H9 (cell line): ENCODE measurements at regions not wholly inside any gene's neighbourhood (a gene's known extent, or its start where the extent isn't known, plus 50 kb on each side); places are given as distances from the start of the nearest gene placed in this dataset.
A peak's percentile ranks its signal among the peaks of the same experiment; 100 is the strongest.

Source experiments
- DNase-seq: peaks from one replicate; pipeline ENCODE4 v3.0.0-alpha.2; 2017
- H2AFZ ChIP-seq: one replicate; pipeline ENCODE4 v1.6.1; 2013; ENCODE audit warnings: mild to moderate bottlenecking, low read length, control low read depth, moderate library complexity
- H2AK5ac ChIP-seq: 2 replicates; pipeline ENCODE4 v1.6.1; 2013; ENCODE audit warnings: low read length, control low read depth, mixed read lengths; ENCODE audit not compliant: insufficient read length
- H2BK120ac ChIP-seq: one replicate; pipeline ENCODE4 v1.6.1; 2013; ENCODE audit warnings: low read depth, mild to moderate bottlenecking, low read length, control low read depth, inconsistent platforms; ENCODE audit not compliant: poor library complexity, severe bottlenecking
- H2BK12ac ChIP-seq: 2 replicates; pipeline ENCODE4 v1.6.1; 2013; ENCODE audit warnings: low read length, control low read depth, mixed read lengths, low read depth; ENCODE audit not compliant: insufficient read length
- H2BK15ac ChIP-seq: 2 replicates; pipeline ENCODE4 v1.6.1; 2013; ENCODE audit warnings: low read depth, low read length, control low read depth
- H2BK20ac ChIP-seq: one replicate; pipeline ENCODE4 v1.6.1; 2013; ENCODE audit warnings: low read depth, mild to moderate bottlenecking, low read length, control low read depth, inconsistent platforms; ENCODE audit not compliant: poor library complexity, severe bottlenecking
- H2BK5ac ChIP-seq: 2 replicates; pipeline ENCODE4 v1.6.1; 2013; ENCODE audit warnings: low read length, control low read depth, mixed read lengths; ENCODE audit not compliant: insufficient read length
- H3K14ac ChIP-seq: 2 replicates; pipeline ENCODE4 v1.6.1; 2013; ENCODE audit warnings: low read length, control low read depth; ENCODE audit not compliant: insufficient read depth
- H3K18ac ChIP-seq: 2 replicates; pipeline ENCODE4 v1.6.1; 2013; ENCODE audit warnings: low read depth, mild to moderate bottlenecking, mixed read lengths, low read length, control low read depth; ENCODE audit not compliant: insufficient read length
- H3K23ac ChIP-seq: 2 replicates; pipeline ENCODE4 v1.6.1; 2013; ENCODE audit warnings: low read length, control low read depth, mixed read lengths, low read depth; ENCODE audit not compliant: insufficient read length
- H3K23me2 ChIP-seq: 2 replicates; pipeline ENCODE4 v1.6.1; 2013; ENCODE audit warnings: low read depth, mild to moderate bottlenecking, mixed read lengths, low read length, control low read depth; ENCODE audit not compliant: insufficient read length, poor library complexity, severe bottlenecking
- H3K27ac ChIP-seq: 2 replicates; pipeline ENCODE4 v1.5.1; 2013; ENCODE audit warnings: low read length, control low read depth, mixed read lengths, low read depth; ENCODE audit not compliant: insufficient read length
- H3K27me3 ChIP-seq: 2 replicates; pipeline ENCODE4 v1.6.1; 2013; ENCODE audit warnings: low read length, control low read depth, inconsistent platforms; ENCODE audit not compliant: insufficient read depth
- H3K4ac ChIP-seq: 2 replicates; pipeline ENCODE4 v1.6.1; 2013; ENCODE audit warnings: low read depth, mild to moderate bottlenecking, control low read depth, inconsistent platforms, low read length, moderate library complexity
- H3K4me1 ChIP-seq: 2 replicates; pipeline ENCODE4 v1.6.1; 2013; ENCODE audit warnings: low read length, control low read depth, inconsistent platforms; ENCODE audit not compliant: insufficient read depth
- H3K4me2 ChIP-seq: 2 replicates; pipeline ENCODE4 v1.6.1; 2013; ENCODE audit warnings: low read length, control low read depth, mixed read lengths; ENCODE audit not compliant: insufficient read length, insufficient read depth
- H3K56ac ChIP-seq: 2 replicates; pipeline ENCODE4 v1.6.1; 2013; ENCODE audit warnings: low read depth, mild to moderate bottlenecking, mixed read lengths, low read length, control low read depth; ENCODE audit not compliant: insufficient read length
- H3K79me1 ChIP-seq: 2 replicates; pipeline ENCODE4 v1.6.1; 2013; ENCODE audit warnings: low read depth, mild to moderate bottlenecking, moderate library complexity, low read length, control low read depth, inconsistent platforms; ENCODE audit not compliant: insufficient read depth, poor library complexity, severe bottlenecking
- H3K79me2 ChIP-seq: 2 replicates; pipeline ENCODE4 v1.6.1; 2013; ENCODE audit warnings: low read length, control low read depth, inconsistent platforms; ENCODE audit not compliant: insufficient read depth
- H3K9ac ChIP-seq: 2 replicates; pipeline ENCODE4 v1.6.1; 2013; ENCODE audit warnings: low read length, control low read depth, mixed read lengths; ENCODE audit not compliant: insufficient read length; ENCODE audit errors: extremely low read depth
- H3K9me3 ChIP-seq: one replicate; pipeline ENCODE4 v1.6.1; 2013; ENCODE audit warnings: low read depth, low read length, inconsistent platforms; ENCODE audit not compliant: control insufficient read depth
- H3T11ph ChIP-seq: one replicate; pipeline ENCODE4 v1.6.1; 2013; ENCODE audit warnings: mild to moderate bottlenecking, low read length, control low read depth, inconsistent platforms
- H4K20me1 ChIP-seq: one replicate; pipeline ENCODE4 v1.6.1; 2013; ENCODE audit not compliant: control insufficient read depth, insufficient read length, insufficient read depth
- H4K5ac ChIP-seq: 2 replicates; pipeline ENCODE4 v1.6.1; 2013; ENCODE audit warnings: low read depth, mild to moderate bottlenecking, mixed read lengths, low read length, control low read depth; ENCODE audit not compliant: insufficient read length
- H4K8ac ChIP-seq: replicated peaks from 2 replicates; pipeline ENCODE4 v1.6.1; 2013; ENCODE audit warnings: low read length, control low read depth, mixed read lengths, low read depth; ENCODE audit not compliant: insufficient read length
- H4K91ac ChIP-seq: 2 replicates; pipeline ENCODE4 v1.6.1; 2013; ENCODE audit warnings: low read depth, mild to moderate bottlenecking, moderate library complexity, mixed read lengths, low read length, control low read depth; ENCODE audit not compliant: insufficient read length
- H3K27ac Mint-ChIP-seq, 3 experiments: 2 replicates in 2 of 3; 3 replicates in 1 of 3; pipeline ENCODE4 v1.8.0; 2020 to 2021; ENCODE audit warnings: mixed read lengths in 3 of 3, mild to moderate bottlenecking in 1 of 3, moderate library complexity in 1 of 3
- H3K27me3 Mint-ChIP-seq: 2 replicates; pipeline ENCODE4 v1.8.0; 2021; ENCODE audit warnings: low read depth, mild to moderate bottlenecking, moderate library complexity, mixed read lengths
- H3K36me3 Mint-ChIP-seq, 3 experiments: 2 replicates in 2 of 3; 3 replicates in 1 of 3; pipeline ENCODE4 v1.8.0; 2020 to 2021; ENCODE audit warnings: low read depth in 3 of 3, mixed read lengths in 3 of 3; ENCODE audit not compliant: insufficient read depth in 1 of 3
- H3K4me1 Mint-ChIP-seq, 2 experiments: 2 replicates each; pipeline ENCODE4 v1.8.0; 2020; ENCODE audit warnings: mixed read lengths in 2 of 2
- H3K4me3 Mint-ChIP-seq, 2 experiments: 2 replicates in 1 of 2; 3 replicates in 1 of 2; pipeline ENCODE4 v1.8.0; 2020 to 2021; ENCODE audit warnings: mild to moderate bottlenecking in 2 of 2, mixed read lengths in 2 of 2, moderate library complexity in 1 of 2
- H3K9me3 Mint-ChIP-seq, 2 experiments: 2 replicates in 1 of 2; 3 replicates in 1 of 2; pipeline ENCODE4 v1.8.0; 2020; ENCODE audit warnings: mild to moderate bottlenecking in 2 of 2, mixed read lengths in 2 of 2, moderate library complexity in 1 of 2
- CTCF ChIP-seq: fragments of 200-600 bp; sonication (generic); conservative IDR thresholded peaks from 3 replicates; pipeline ENCODE4 v1.8.0; 2021; ENCODE audit warnings: antibody characterized with exemption, mild to moderate bottlenecking
- WGBS: extraction: QIAGEN DNeasy Blood & Tissue Kit; methylation state at CpG from one replicate; pipeline ENCODE4 v1.1.7; 2013; ENCODE audit warnings: missing lambda C conversion rate, low lambda C conversion rate, mixed read lengths; ENCODE audit not compliant: insufficient read length; ENCODE audit errors: extremely low coverage; 5-methylcytosine and 5-hydroxymethylcytosine counted together

DNA sequence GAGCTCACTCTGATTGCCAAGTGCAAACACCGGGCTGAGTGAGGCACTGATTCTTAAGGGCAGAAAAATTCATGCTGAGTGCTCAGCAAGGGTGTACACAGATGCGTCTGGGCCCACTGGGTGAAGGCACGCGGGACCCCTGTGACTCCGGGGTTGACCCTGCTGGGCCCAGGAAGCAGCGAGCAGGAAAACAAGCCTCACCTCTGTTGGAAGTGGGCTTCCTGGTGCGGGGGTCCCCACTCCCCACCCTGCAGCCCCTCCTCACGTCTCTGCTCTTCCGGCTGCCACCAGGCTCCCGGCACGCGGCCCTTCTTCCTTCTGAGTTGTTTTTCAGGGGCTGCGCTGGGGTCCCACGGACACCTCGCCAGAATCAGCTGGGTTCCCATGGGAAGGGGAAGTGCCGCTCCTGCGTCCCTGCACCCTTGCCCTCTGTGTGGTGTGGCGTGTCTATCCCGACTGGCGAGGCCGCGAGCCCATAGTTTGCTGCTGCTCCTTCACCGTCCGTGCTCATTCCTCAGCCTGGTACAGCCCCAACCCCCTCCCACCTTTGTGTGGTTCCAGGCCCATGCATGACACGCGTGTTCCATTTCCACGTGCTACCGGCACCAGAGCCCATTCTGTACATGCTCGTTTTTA is 80.6 kb upstream of the BHLHE23 start:
- no peaks in the 10 kb centered on the region for H3K27me3 ChIP-seq
- H3K14ac ChIP-seq, result no peak overlapping the region
- H3K23me2 ChIP-seq, result no peaks in the 10 kb centered on the region
- H3K23ac ChIP-seq, result no peak overlapping the region
- no peak for TF ChIP-seq CTCF
- no peak overlapping the region for H4K91ac ChIP-seq
- no peak overlapping the region for H4K5ac ChIP-seq
- peak; percentile 18 for DNase-seq
- H2AFZ ChIP-seq, result no peak overlapping the region
- no peak overlapping the region for H3K4me3 Mint-ChIP-seq
- H4K8ac ChIP-seq, result no peak overlapping the region
- no CpG with 5 or more reads among the region's 29 CpGs for WGBS
- H3K18ac ChIP-seq, result no peak overlapping the region
- H2AK5ac ChIP-seq, result no peak overlapping the region
- no peaks in the 10 kb centered on the region for H3K79me2 ChIP-seq
- H2BK20ac ChIP-seq, result no peak overlapping the region
- H3K36me3 Mint-ChIP-seq, result no peaks in the 10 kb centered on the region
- no peak overlapping the region for H2BK12ac ChIP-seq
- no peak overlapping the region for H3K9ac ChIP-seq
- H3K4ac ChIP-seq, result no peak overlapping the region
- H3K56ac ChIP-seq, result no peak overlapping the region
- H3K9me3 Mint-ChIP-seq, result no peaks in the 10 kb centered on the region
- H3K4me1 ChIP-seq, result no peaks in the 10 kb centered on the region
- H3K27me3 Mint-ChIP-seq, result peaks cover 7% of the 10 kb centered on the region
- no peak overlapping the region for H3T11ph ChIP-seq
- no peaks in the 10 kb centered on the region for H3K9me3 ChIP-seq
- H2BK5ac ChIP-seq, result no peak overlapping the region
- no peak overlapping the region for H2BK15ac ChIP-seq
- no peaks in the 10 kb centered on the region for H4K20me1 ChIP-seq
- H3K4me1 Mint-ChIP-seq, result peaks cover 2 to 3% of the 10 kb centered on the region in 2 experiments; a peak in 3 of 4 replicates
- H3K79me1 ChIP-seq, result no peaks in the 10 kb centered on the region
- H2BK120ac ChIP-seq, result no peak overlapping the region
- H3K27ac ChIP-seq, result no peak overlapping the region
- H3K27ac Mint-ChIP-seq, result peak overlapping the region in 1 of 3 experiments; percentile 89; a peak in 1 of 7 replicates
- H3K4me2 ChIP-seq, result no peak overlapping the region
